DMS 273 treated with DMSO at 0.1 percent for 48 hours (cell line): ENCODE measurements at regions not wholly inside any gene's neighbourhood (a gene's known extent, or its start where the extent isn't known, plus 50 kb on each side); places are given as distances from the start of the nearest gene placed in this dataset.
"Not testable (repeated sequence)": the region's sequence is repeated elsewhere in the genome, so short reads cannot be mapped to it uniquely, and the experiment has no call there.

ENCODE experiments used
- DNase-seq: peaks from one replicate; lab custom pipeline; 2025; lab: John Stamatoyannopoulos, UW

GRCh38 chr1:221527886-221528624 lies 213.8 kb downstream of the DUSP10 start:
- no peak for DNase-seq

- not testable (repeated sequence) for DNase-seq
Observed at GRCh38 chr1:221530159-221530558, 211.7 kb downstream of the DUSP10 start.

GRCh38 chr1:221530791-221531190 lies 211.1 kb downstream of the DUSP10 start:
- DNase-seq, result no peak

GRCh38 chr1:221532071-221532773 lies 209.7 kb downstream of the DUSP10 start:
- no peak for DNase-seq

- DNase-seq, result no peak
Observed at GRCh38 chr1:221541296-221541695, 200.6 kb downstream of the DUSP10 start.

- no peak for DNase-seq
Observed at GRCh38 chr1:221543529-221544120, 198.3 kb downstream of the DUSP10 start.

GRCh38 chr1:221548942-221549341 lies 192.9 kb downstream of the DUSP10 start:
- DNase-seq, result no peak

- no peak for DNase-seq
Observed at GRCh38 chr1:221549815-221550214, 192.1 kb downstream of the DUSP10 start.

- not testable (repeated sequence) for DNase-seq
Observed at GRCh38 chr1:221552792-221553191, 189.1 kb downstream of the DUSP10 start.

- DNase-seq, result no peak
Observed at GRCh38 chr1:221555689-221556433, 186.0 kb downstream of the DUSP10 start.

GRCh38 chr1:221556435-221556834 lies 185.5 kb downstream of the DUSP10 start:
- no peak for DNase-seq

- no peak for DNase-seq
Observed at GRCh38 chr1:221557013-221557412, 184.9 kb downstream of the DUSP10 start.

GRCh38 chr1:221558396-221558795 lies 183.5 kb downstream of the DUSP10 start:
- no peak for DNase-seq

- no peak for DNase-seq
Observed at GRCh38 chr1:221559911-221560310, 182.0 kb downstream of the DUSP10 start.

- DNase-seq, result no peak
Observed at GRCh38 chr1:221562542-221563475, 179.1 kb downstream of the DUSP10 start.

- no peak for DNase-seq
Observed at GRCh38 chr1:221563476-221563921, 178.4 kb downstream of the DUSP10 start.

GRCh38 chr1:221564891-221565290 lies 177.0 kb downstream of the DUSP10 start:
- DNase-seq, result no peak

GRCh38 chr1:221565711-221566110 lies 176.2 kb downstream of the DUSP10 start:
- DNase-seq, result no peak

GRCh38 chr1:221567859-221568507 lies 173.9 kb downstream of the DUSP10 start:
- DNase-seq, result no peak

- DNase-seq, result no peak
Observed at GRCh38 chr1:221573756-221574155, 168.1 kb downstream of the DUSP10 start.

GRCh38 chr1:221574529-221574928 lies 167.4 kb downstream of the DUSP10 start:
- no peak for DNase-seq
